GM19324 (cell line): ENCODE measurements at regions not wholly inside any gene's neighbourhood (a gene's known extent, or its start where the extent isn't known, plus 50 kb on each side); places are given as distances from the start of the nearest gene placed in this dataset.
"Not testable (repeated sequence)": the region's sequence is repeated elsewhere in the genome, so short reads cannot be mapped to it uniquely, and the experiment has no call there.

Source experiments
- ATAC-seq: cut with Tn5 transposase; IDR thresholded peaks from one replicate; pipeline ENCODE4 v1.9.1; 2021; ENCODE audit warnings: mild to moderate bottlenecking, moderate library complexity; ENCODE audit not compliant: unreplicated experiment, low FRiP score

DNA sequence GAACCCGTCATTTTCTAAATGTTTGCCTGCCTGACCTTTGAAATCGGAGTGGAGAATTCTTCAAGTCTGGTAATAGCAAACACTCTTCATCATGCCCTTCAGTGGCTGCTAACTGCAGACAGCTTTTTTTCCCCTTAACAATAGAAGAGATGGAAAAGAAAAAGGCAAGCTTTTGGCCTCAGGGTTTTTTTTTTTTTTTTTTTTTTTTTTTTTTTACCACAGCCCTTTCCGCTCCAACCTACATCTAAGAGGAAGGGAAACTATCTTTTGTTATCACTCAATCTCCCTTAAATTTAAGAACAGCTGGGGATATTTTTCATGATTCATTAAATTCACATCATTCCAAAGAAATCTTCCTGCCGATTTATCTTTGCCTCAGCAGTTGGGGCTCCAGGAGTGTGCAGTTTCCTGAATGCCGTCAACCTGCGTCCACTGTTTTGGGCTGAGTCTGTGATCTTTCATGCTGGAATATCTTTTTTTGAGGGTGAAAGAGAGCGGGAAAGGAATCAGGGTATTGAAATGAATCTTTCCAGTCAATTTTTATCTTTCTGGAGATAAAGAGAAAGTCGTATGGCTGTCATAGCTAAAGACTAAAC is 144.5 kb upstream of the SMYD2 start:
- ATAC-seq = no peak

DNA sequence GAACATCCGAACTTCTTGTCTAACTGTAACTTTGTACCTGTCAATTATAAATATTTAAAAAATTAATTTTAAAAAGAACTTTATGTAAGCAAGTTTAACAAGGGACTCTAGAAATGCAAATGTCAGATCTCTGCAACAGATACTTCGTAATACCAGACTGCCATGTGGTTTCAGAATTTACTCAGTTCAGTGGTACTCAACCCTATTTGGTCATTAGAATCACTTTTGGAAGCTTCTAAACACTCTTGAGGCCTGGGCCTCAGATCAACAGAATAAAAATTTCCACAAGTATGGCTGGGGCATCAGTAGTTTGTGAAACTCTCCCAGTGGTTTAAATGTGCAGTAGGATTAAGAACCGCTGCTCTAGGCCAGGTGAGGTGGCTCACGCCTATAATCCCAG is 139.5 kb upstream of the SMYD2 start:
- no peak for ATAC-seq

DNA sequence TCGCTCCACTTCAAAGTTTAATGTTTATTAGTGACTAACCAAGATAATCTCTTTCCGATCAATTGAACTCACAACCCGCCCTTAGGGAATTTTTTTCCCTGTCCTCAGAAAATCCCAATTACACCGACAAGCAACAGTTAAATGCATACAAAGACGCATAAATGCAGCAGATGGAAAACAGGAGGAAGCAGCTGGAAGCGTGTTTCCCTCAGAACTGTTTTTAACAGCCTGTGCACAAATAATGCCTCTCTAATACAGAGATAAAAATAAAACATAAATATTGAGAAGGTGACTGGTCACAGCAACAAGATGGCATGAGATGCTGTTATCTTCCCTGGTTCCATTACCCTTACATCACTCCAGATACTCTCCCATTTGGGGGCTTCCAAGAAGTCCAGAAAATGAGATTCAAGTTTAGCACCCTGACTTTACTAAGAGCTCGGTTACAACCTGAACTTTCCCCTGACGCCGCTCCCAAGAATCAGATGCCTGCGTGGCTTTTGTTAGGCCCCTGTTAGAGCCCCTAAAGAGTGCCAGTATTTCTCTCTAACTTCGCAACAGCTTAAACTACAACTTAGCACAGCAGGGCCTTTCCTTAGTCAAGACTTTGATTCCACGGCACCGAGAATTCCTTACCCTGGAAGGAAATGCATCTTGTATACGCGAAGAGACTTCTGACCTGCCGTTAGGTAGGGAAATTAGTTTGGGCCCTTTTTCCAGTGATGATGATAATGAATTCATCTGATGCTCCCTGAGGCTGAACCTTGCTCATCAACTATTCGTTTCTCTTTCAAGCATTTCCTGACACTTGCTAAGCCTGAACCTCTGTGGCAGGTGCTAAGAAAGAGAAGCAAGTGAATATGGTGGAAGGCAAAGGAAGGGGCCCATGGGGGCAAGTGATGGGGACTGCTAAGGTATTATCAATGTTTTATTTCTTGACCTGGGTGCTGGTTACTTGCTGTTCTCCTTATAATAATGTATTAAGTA is 137.7 kb upstream of the SMYD2 start:
- no peak for ATAC-seq

DNA sequence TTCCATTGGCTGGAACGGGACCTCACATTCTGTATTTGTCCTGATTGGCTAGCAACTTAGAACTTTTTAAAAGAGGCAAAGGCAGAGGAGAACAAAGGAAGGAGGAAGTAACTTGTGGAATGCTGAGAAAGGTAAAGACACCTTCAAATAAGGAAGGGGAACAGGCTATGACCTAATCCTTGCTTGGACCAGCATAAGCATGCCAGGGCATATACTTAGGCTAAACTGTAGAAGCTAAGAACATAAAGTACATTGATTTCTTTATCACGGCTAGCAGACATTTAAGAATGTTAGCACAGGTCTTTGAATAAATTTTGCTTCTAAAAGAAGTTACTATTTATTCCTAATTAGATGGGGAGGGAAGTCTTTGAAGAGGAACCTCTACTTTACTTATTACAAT is 136.4 kb upstream of the SMYD2 start:
- ATAC-seq = not testable (repeated sequence)

DNA sequence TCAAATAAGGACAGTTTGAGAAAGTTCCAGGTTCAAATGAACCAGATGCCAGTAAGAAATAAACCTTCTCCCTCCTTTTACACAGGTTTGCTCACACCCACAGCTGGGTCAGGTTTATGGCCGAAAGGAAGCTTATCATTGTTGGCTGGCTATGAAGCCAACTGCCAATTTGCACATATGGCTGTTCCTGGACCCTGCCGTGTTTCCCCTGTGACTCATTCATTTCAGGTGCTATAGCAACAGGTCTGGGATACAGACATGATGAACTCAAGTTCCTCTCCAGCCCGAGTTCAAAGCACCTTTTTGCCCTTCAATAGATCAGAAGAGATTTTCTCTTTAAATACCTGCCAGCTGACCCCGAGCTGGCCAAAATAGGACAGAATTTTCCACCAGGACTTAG is 134.4 kb upstream of the SMYD2 start:
- no peak for ATAC-seq

DNA sequence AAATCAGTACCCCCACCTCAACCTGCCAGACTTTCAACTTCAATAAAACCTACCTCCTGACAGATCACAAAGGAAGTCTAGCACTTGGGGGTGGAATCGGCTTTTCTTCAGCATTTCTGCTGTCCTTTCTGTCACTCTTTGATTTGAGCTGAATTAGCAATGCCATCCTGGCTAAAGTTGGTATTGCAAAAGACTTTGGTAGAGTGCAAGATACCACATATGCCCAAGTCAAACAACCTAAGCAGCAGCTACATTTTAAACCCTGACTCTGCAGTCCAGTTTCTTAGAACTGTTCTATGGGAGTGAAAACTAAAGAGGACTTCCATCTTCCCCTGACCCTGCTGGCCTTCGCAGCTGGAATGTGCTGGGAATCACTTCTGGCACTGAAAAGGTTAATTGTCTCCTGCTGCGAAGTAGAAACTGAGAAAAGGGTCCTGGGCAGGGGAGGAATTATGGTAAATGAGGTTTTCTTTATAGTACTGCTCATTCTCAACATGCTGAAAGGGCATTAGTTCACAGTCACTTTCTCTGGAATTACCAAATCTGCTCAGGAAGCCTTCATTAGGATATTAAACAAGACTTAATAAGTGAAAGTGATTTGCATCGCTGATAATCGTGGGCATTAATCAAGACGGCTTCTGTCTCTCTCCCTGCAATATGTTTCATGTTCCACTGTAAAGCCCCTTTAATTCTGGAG is 126.2 kb upstream of the SMYD2 start:
- ATAC-seq = no peak

DNA sequence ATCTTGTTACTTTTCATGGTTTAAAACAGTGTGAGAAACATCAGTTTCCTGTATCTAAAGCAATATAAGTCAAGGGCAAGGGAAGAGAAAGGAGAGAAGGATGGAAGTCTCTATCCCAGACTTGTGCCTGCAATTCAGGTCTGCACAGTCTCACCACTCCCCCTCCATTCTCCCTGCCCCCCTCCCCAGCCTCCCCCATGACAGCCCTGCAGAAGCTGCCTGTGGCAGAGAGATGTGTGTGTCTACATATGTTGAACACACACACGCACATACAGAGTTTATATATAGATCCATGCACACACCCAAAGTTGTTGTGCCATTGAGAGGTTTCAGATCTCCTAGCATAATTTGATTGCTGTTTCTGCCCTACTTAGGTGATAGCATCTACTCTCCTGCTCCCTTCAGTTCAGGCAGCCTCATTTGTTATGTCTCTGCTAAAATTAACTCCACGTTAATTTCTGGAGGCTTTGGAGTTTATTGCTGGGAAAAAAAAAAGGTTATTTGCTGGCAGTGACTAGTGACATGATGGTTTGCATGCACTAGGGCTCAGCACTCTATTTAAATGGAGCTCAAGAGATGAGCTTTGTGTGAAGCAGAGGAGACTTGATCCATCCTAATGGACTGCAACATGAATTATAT is 124.9 kb upstream of the SMYD2 start:
- ATAC-seq = no peak

DNA sequence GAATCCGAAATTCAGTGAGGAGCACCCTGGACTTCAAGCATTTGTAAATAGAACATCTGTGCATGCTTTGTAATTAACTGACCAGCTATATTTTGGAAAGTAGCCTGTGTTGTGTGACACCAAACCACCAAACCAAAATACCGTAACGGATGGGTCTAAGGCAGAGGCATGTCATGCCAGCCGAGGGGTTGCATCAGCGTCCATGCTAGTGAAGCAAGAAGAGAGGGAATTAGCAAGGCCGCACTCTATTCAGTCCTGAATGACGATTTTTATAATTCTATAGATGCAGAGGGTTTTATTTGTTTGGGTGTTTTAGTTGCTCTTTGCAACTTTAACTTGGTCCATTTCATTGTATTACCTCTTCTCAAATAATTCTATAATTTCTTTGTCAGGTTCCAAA is 116.8 kb upstream of the SMYD2 start:
- no peak for ATAC-seq

DNA sequence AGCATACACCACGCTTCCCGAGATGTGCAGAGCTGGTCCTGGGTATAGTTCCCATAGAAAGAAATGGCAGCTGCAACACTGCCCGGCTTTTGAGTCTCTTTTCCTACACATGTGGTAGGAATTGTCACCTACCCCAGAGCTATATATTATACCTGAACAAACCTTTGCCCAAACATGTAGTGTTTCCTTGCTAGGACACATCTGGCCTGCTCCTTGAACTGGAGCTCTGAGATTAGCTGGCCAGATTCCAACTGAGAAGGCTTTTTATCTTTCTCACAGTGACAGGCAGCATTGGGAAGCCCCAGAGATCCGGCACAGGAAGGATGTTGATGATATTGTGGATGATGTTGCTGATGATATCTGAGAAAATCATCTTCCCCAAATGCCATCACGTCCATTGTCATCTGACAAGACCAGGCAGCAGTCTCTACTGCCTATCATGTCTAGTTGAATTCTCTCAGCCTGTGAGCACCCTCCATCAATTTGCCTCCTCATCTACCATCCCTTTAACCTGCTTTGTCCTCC is 115.0 kb upstream of the SMYD2 start:
- ATAC-seq = no peak

DNA sequence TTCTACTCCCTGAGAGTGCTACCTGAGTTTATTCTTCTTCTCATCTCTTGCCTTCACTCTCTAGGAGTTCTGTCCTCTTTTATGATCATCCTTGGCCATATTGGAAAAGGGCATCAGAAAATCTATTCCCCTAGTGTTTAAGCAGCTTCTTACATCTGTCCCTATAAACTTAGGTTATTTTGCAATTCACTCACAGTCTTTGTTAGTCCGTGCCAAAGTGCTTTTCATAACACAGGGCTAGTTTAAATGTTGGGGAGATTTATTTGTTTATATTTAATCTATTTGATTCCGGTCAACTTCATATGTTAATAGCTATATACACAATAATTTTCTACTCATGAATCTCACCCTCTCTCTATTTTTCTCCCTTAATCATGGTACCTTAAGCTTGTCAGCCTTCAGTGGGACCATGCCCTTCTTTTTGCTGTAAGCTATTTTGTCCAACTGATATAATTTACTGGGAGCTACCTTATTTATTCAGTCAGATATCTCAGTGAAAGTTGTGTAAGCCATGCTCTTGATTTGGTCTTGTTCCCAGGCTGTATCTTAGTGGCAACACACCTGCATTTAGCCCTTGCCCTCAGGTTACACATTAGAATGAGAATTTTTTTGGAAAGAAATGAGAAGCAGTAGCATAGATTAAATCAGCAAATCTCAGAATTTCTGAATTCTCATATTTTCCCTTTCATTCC is 106.3 kb upstream of the SMYD2 start:
- ATAC-seq = no peak

DNA sequence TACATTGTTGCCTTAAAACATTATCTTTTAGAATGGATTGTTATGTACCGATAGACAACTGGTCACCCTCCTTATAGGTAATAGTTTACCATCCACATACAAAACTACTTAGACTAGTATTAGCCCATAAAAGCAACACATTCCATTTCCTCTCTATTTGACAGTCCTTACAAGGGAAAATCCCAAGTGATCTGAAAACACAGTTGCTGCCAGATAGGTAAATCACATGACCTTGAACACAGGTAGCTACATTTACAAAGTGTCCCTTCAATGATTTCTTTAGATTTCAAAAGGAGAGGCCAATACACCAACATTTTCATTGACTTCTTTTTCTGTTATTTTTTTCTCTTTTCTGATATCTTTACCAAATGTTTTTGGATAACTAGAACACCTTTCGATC is 102.9 kb upstream of the SMYD2 start:
- ATAC-seq = no peak

DNA sequence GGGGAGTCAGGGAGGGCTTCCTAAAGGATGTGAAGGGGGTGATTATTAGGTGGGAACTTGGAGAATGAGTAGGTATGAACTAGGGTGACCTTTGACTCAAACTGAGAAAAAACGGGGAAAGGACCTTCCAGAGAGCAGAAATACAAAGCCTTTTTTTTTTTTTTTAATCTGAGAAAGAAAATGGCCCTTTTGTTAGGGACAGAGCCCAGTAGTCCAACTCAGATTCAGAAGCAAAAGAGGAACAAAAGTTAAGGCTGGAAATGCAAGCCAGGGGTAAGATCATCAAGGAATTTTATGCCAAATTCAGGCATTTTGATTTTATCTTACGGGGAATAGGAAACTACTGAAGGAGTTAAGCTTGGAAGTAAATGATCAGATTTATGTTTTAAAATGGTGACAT is 96.0 kb upstream of the SMYD2 start:
- ATAC-seq = no peak

DNA sequence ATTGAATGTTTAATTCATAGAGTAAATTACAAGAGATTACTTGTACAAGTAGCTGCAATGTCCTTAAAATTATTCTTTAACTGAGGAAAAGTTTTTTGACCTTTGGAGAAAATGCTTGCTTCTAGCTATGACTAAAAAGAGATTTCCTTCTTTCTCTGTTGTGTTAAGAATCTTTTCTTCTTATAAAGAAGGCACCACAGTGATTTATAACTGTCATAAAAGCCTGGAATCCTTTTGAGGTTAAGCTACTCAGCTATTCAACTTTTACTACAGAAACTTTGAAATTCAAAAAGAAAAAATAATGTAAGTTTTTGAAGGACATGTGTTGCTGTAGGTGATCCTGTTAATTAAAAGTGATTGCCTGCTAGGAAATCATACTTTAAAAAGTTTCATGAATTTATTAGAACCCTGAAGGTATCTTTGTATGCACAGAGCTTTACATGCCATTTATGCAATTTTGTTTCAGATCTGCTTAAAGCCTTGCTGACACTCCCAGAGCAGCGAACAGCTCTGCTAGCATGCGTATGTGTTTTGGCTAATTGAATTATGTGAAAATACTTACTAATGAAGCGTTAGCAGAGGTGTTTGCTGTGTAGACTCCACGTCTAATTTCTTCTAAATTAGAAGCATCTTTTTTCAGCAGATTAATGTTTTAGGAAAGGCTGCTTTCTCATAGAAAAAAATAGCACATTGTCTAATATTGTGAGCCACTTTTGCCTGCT is 94.7 kb upstream of the SMYD2 start:
- no peak for ATAC-seq

DNA sequence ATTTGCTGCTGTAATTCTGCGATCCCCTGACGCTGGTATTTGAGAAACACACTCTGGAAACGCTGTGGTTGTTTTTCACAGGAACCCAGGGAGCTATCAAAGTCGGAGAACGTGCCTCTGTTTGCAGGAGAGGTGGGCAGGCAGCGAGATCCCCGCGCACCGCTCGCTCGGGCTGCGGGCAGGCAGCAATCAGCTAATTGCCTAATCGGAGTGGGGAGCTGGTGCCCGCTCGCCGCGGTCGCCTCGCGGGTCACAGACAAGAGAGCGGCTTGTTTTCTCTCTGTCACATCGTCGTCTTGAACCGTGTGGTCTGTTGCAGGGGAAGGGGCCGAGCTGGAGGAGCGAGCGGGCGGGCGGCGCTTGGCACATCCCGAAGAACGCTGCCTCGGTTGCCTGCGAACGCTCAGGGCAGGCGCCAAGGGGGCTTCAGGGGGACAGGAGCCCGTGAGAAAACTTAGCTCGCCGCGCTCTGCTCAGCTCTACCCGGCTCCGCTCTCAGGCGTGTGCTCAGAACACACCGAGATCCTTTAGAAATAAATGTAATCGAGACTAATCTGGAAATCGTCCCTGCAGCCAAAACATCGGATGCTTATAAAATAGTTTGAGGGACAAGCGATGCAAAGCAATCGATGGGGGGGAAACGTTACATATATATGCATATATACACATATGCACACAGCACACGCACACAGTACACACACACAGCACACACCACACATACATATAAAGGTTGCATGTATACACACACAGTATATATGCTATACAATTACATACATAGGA is 93.6 kb upstream of the SMYD2 start:
- ATAC-seq = no peak

DNA sequence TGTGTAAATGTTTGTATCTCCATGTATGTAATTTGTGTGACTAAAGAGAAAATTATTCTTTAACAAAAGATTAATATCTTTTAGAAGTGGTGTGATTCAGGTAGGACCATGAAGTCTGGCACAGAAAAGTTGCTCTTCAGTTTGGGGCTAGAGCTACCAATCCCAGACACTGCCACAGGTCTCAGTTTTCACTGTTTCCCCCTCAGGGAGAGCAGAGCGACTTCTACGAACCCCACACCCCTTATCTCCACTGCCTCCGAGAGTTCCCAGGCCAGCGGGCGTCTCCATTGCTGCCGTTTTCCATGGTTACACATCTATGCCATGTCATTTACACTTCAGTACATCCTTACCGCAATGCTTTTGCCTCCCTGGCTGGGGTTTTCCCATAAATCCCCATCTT is 93.0 kb upstream of the SMYD2 start:
- no peak for ATAC-seq

DNA sequence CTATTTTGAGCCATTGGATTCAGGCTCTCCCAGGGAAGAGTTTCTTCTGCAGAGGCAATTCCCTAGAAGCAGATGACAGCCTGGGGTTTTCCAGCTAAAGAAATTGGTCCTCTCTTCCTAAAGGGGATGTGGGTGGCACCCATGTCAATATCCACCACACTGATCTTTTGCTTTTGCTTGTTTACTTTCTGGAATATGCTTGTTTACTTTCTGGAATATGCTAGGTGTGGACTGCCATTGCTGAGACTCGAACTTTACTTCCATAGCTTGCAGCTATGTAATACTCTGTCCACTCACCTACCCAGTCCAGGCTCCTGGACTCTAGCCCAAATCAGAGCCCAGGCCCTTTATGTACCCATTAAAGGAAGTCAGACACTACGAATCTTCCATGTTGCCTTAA is 92.1 kb upstream of the SMYD2 start:
- ATAC-seq = no peak

DNA sequence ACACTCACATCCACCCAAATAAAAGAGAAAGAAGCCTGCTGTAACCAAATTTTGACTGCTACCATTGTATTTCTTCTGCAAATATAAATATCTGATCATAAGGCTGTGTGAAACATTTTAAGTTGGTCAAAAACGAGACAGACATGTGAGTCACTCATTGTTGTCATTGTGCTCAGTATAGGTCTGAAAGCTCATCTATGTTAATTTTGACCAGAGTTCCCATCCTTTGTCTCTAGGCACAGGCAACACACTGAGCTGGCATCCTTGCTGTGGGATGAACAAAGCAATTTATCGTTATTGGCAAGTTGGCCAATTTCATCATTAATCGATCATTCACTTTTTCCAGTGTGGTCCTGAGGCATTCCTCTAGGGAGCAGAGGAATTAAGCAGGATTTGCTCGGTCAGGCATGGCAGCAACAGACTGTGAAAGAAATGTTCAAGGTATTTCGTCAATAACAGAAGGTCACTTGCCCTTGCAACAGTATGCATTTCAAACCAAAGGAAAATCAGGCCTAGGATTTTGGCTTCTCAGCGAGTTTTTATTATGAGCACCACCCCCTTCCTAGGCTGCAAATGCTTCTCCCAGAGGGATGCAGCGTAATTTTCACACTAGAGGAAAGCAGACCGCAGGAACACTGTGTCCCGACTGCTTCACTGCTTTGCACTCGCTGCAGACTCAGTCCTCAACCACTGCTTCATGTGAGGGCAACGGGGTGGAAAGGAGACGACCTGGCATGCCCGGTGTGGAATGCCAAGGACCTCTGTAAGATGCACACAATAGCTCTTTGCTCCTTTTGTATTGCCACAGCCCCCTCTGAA is 87.9 kb upstream of the SMYD2 start:
- ATAC-seq = no peak

DNA sequence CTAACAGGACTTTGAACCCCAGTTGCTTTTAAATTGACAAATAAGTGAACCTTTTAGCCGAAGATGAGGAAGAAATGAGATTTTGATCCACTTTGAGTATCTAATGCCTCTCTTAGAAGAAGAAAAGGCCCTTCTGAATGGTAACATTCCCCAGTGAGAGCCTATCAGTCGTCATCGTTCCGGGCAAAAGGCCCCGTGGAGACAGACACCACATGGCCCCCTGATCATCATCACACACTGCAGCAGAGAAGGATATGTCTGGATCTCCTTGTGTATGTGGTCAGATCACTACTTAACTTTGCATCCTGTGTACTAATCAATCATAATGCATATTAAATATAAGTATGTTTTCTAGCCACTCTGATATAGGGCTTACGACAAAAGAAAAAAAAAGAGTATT is 87.3 kb upstream of the SMYD2 start:
- ATAC-seq = no peak
